A549 (cell line): ENCODE measurements at regions not wholly inside any gene's neighbourhood (a gene's known extent, or its start where the extent isn't known, plus 50 kb on each side); places are given as distances from the start of the nearest gene placed in this dataset.

ENCODE experiments used
- ATAC-seq, 2 experiments: fragments of 200-7000 bp in 1 of 2; fragments of >200 bp in 1 of 2; cut with Nextera tagmentation in 1 of 2; cut with Tn5 transposase in 1 of 2; 3 replicates each; pipeline versions ENCODE4 v1.8.0 to v1.9.1; 2018 to 2020; ENCODE audit warnings: mild to moderate bottlenecking in 1 of 2, moderate library complexity in 1 of 2
- CTCF ChIA-PET: fragments of 300-600 bp; sonication (Branson Sonifier 250); formaldehyde crosslinking; extraction: SDS; loops from one replicate; lab custom pipeline; 2021; ENCODE audit warnings: antibody characterized with exemption, inconsistent platforms; lab: Yijun Ruan, JAX
- POLR2A ChIA-PET: fragments of 350-600 bp; formaldehyde crosslinking; extraction: SDS; loops from one replicate; lab custom pipeline; 2021; ENCODE audit warnings: antibody characterized with exemption, inconsistent platforms; lab: Yijun Ruan, JAX
- DNase-seq, 2 experiments: peaks; one replicate each; pipeline versions ENCODE4 v3.0.0 to v3.0.0-alpha.2; 2011 to 2016; ENCODE audit warnings: low read depth in 1 of 2, low spot score in 1 of 2
- FAIRE-seq: peaks from 2 replicates; lab custom pipeline; 2011; peaks lifted over from hg19 to GRCh38; lab: Jason Lieb, UNC
- H3K27ac ChIP-seq, 2 experiments: fragments of >200 bp; sonication (Bioruptor Twin); formaldehyde crosslinking; 3 replicates each; pipeline ENCODE4 v1.5.1; 2016 to 2017
- H3K4me1 ChIP-seq: fragments of >200 bp; sonication (Bioruptor Twin); formaldehyde crosslinking; 3 replicates; pipeline ENCODE4 v1.6.1; 2016
- H3K4me2 ChIP-seq: fragments of >200 bp; sonication (Bioruptor Twin); formaldehyde crosslinking; 3 replicates; pipeline ENCODE4 v1.6.1; 2016
- H3K4me3 ChIP-seq: fragments of >200 bp; sonication (Bioruptor Twin); formaldehyde crosslinking; 3 replicates; pipeline ENCODE4 v1.5.1; 2016
- H3K9me3 ChIP-seq: fragments of >200 bp; sonication (Bioruptor Twin); formaldehyde crosslinking; 3 replicates; pipeline ENCODE4 v1.6.1; 2016
- CBX2 ChIP-seq: fragments of 200-600 bp; sonication (generic); IDR thresholded peaks from 2 replicates; pipeline ENCODE4 v1.6.1; 2016; ENCODE audit warnings: low read depth, mild to moderate bottlenecking, borderline replicate concordance
- CHD2 ChIP-seq: fragments of 150-350 bp; IDR thresholded peaks from 2 replicates; pipeline ENCODE4 v1.6.1; 2014; ENCODE audit warnings: low read length; ENCODE audit not compliant: partially characterized antibody
- CHD4 ChIP-seq: fragments of 200-600 bp; sonication (generic); IDR thresholded peaks from 2 replicates; pipeline ENCODE4 v1.6.1; 2016; ENCODE audit warnings: antibody characterized with exemption, mild to moderate bottlenecking, borderline replicate concordance
- CTCF ChIP-seq: fragments of >200 bp; sonication (Bioruptor Twin); formaldehyde crosslinking; IDR thresholded peaks from 3 replicates; pipeline ENCODE4 v1.5.1; 2016
- EHF ChIP-seq: fragments of 250-450 bp; sonication (Bioruptor Pico); IDR thresholded peaks from 2 replicates; pipeline ENCODE4 v1.5.0; 2020; ENCODE audit warnings: mild to moderate bottlenecking
- EHMT2 ChIP-seq: fragments of 200-600 bp; sonication (generic); IDR thresholded peaks from 2 replicates; pipeline ENCODE4 v1.6.1; 2016; ENCODE audit warnings: antibody characterized with exemption, low read depth, mild to moderate bottlenecking, moderate library complexity
- ELK1 ChIP-seq: fragments of 150-350 bp; IDR thresholded peaks from 2 replicates; pipeline ENCODE4 v1.6.1; 2014; ENCODE audit warnings: low read depth, mild to moderate bottlenecking, low read length
- ESRRA ChIP-seq: fragments of 150-350 bp; IDR thresholded peaks from 2 replicates; pipeline ENCODE4 v1.6.1; 2014; ENCODE audit warnings: mild to moderate bottlenecking, low read length, borderline replicate concordance
- FOSB ChIP-seq: fragments of 250-450 bp; sonication (Bioruptor Pico); IDR thresholded peaks from 2 replicates; pipeline ENCODE4 v1.5.0; 2020; ENCODE audit warnings: mild to moderate bottlenecking, moderate library complexity
- FOXS1 ChIP-seq: fragments of 250-450 bp; sonication (Bioruptor Pico); IDR thresholded peaks from 2 replicates; pipeline ENCODE4 v1.5.0; 2020; ENCODE audit warnings: mild to moderate bottlenecking, moderate library complexity
- HOXA7 ChIP-seq: fragments of 250-450 bp; sonication (Bioruptor Pico); IDR thresholded peaks from 2 replicates; pipeline ENCODE4 v1.5.0; 2020; ENCODE audit warnings: mild to moderate bottlenecking, moderate library complexity
- JUN ChIP-seq, 2 experiments: fragments of >200 bp; sonication (Bioruptor Twin); formaldehyde crosslinking; IDR thresholded peaks; 2 replicates in 1 of 2; 3 replicates in 1 of 2; pipeline ENCODE4 v1.6.1; 2016 to 2017
- JUNB ChIP-seq: fragments of >200 bp; sonication (Bioruptor Twin); formaldehyde crosslinking; IDR thresholded peaks from 2 replicates; pipeline ENCODE4 v1.6.1; 2016
- KDM5A ChIP-seq: fragments of 200-600 bp; sonication (generic); IDR thresholded peaks from 2 replicates; pipeline ENCODE4 v1.6.1; 2016; ENCODE audit warnings: antibody characterized with exemption, mild to moderate bottlenecking
- MAFK ChIP-seq: fragments of 450-650 bp; IDR thresholded peaks from 2 replicates; pipeline ENCODE4 v1.6.1; 2014; ENCODE audit not compliant: partially characterized antibody
- MAX ChIP-seq: IDR thresholded peaks from 2 replicates; pipeline ENCODE4 v1.6.1; 2012
- NFE2L2 ChIP-seq: fragments of 150-350 bp; conservative IDR thresholded peaks from 2 replicates; pipeline ENCODE4 v1.6.1; 2014; ENCODE audit warnings: low read length
- NR3C1 ChIP-seq: fragments of >200 bp; sonication (Bioruptor Twin); formaldehyde crosslinking; IDR thresholded peaks from 3 replicates; pipeline ENCODE4 v1.6.1; 2017
- POLR2A ChIP-seq: IDR thresholded peaks from 2 replicates; pipeline ENCODE4 v1.6.1; 2012; ENCODE audit warnings: mild to moderate bottlenecking, low read length
- POLR2AphosphoS2 ChIP-seq: conservative IDR thresholded peaks from 2 replicates; pipeline ENCODE4 v1.6.1; 2012; ENCODE audit warnings: low read length, improper control_type of control experiment, inconsistent platforms
- RAD21 ChIP-seq, 2 experiments: fragments of >200 bp in 1 of 2; sonication (Bioruptor Twin) in 1 of 2; formaldehyde crosslinking in 1 of 2; IDR thresholded peaks in 1 of 2; conservative IDR thresholded peaks in 1 of 2; 2 replicates in 1 of 2; 3 replicates in 1 of 2; pipeline ENCODE4 v1.6.1; 2012 to 2018; ENCODE audit warnings: inconsistent platforms in 1 of 2
- RFX5 ChIP-seq: fragments of 450-650 bp; IDR thresholded peaks from 2 replicates; pipeline ENCODE4 v1.7.1; 2014; ENCODE audit warnings: antibody characterized with exemption, mild to moderate bottlenecking, moderate library complexity
- RNF2 ChIP-seq: fragments of 200-600 bp; sonication (generic); IDR thresholded peaks from 2 replicates; pipeline ENCODE4 v1.6.1; 2016; ENCODE audit warnings: low read depth, mild to moderate bottlenecking, antibody characterized with exemption, moderate library complexity, borderline replicate concordance
- SREBF2 ChIP-seq: fragments of 450-650 bp; IDR thresholded peaks from 2 replicates; pipeline ENCODE4 v1.6.1; 2014; ENCODE audit warnings: mild to moderate bottlenecking, moderate library complexity
- ZFP36 ChIP-seq: fragments of 450-650 bp; IDR thresholded peaks from 2 replicates; pipeline ENCODE4 v1.6.1; 2014; ENCODE audit warnings: borderline replicate concordance; ENCODE audit not compliant: partially characterized antibody
- ZSCAN20 ChIP-seq: fragments of 250-450 bp; sonication (Bioruptor Pico); IDR thresholded peaks from 2 replicates; pipeline ENCODE4 v1.8.0; 2022; ENCODE audit warnings: mild to moderate bottlenecking, moderate library complexity
- WGBS: methylation state at CpG from one replicate; pipeline ENCODE4 v1.1.6; 2017; ENCODE audit errors: missing lambda C conversion rate; 5-methylcytosine and 5-hydroxymethylcytosine counted together
- TF ChIP-seq, protein P1 (sequence below): fragments of >200 bp; sonication (Bioruptor Twin); formaldehyde crosslinking; IDR thresholded peaks from 2 replicates; pipeline ENCODE4 v1.6.1; 2016
- TF ChIP-seq, protein P2 (sequence below): fragments of >200 bp; sonication (Bioruptor Twin); formaldehyde crosslinking; IDR thresholded peaks from 3 replicates; pipeline ENCODE4 v1.6.1; 2016
- TF ChIP-seq, protein P3 (sequence below): fragments of 450-650 bp; IDR thresholded peaks from 2 replicates; pipeline ENCODE4 v1.6.1; 2014; ENCODE audit warnings: antibody characterized with exemption
- TF ChIP-seq, protein P4 (sequence below): fragments of 250-450 bp; sonication (Bioruptor Pico); IDR thresholded peaks from 2 replicates; pipeline ENCODE4 v1.5.0; 2020; ENCODE audit warnings: low read depth, mild to moderate bottlenecking, moderate library complexity
- TF ChIP-seq, protein P5 (sequence below): IDR thresholded peaks from 2 replicates; pipeline ENCODE4 v1.6.1; 2012; ENCODE audit warnings: low read depth, borderline replicate concordance

- FAIRE-seq (no peak), DNase-seq (peak in 1 of 2 experiments; percentile 4), ATAC-seq (no peak)
- CTCF ChIA-PET: no interaction called here
- Histone ChIP-seq H3K9me3 (no peaks in the 10 kb centered on the region), H3K27ac (no peak overlapping the region), H3K4me3 (no peak overlapping the region), H3K4me1 (no peaks in the 10 kb centered on the region), H3K4me2 (no peak overlapping the region)
- POLR2A ChIA-PET: no interaction called here
- WGBS: 20% methylated on average over 1 of the region's 3 CpGs
- no peak for TF ChIP-seq ESRRA
- TF ChIP-seq NFE2L2: no peak
- no peak for TF ChIP-seq MAX
- no peak for TF ChIP-seq KDM5A
- TF ChIP-seq JUNB: no peak
- no peak for TF ChIP-seq CBX2
- TF ChIP-seq RAD21 (conservative IDR thresholded peaks at IDR 0.05 in 1 of 2, IDR thresholded peaks at IDR 0.05 in 1 of 2): no peak
- TF ChIP-seq EHF (CRISPR knock-in tag): no peak
- no peak for TF ChIP-seq FOSB (CRISPR knock-in tag)
- no peak for TF ChIP-seq ZFP36
- no peak for TF ChIP-seq CTCF
- no peak for TF ChIP-seq FOXS1 (CRISPR knock-in tag)
- TF ChIP-seq NR3C1: no peak
- TF ChIP-seq, protein P1, sequence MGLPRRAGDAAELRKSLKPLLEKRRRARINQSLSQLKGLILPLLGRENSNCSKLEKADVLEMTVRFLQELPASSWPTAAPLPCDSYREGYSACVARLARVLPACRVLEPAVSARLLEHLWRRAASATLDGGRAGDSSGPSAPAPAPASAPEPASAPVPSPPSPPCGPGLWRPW: no peak
- TF ChIP-seq ZSCAN20 (CRISPR knock-in tag): no peak
- no peak for TF ChIP-seq POLR2A
These were observed 97.0 kb upstream of the ANKRD10 start for GRCh38 chr13:111011899-111012298.

DNA sequence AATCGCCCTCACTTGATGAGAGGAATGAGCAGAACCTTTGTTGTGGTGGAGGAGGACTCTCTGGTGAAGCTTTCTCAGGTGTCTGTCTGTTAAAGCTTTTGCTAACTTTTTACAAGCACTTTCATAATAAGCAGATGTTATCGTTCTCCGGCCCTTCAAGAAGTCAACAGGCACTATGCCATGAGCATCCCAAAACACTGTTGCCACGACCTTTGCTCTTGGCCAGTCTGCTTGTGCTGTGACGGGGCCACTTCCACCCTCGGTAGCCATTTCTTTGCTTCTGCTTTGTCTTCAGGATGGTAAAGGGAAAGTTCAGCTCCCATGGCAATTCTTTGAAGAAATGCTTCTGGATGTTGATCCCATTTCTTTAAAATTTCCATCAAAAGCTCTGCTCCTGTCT lies 93.5 kb upstream of the ANKRD10 start:
- Histone ChIP-seq H3K27ac (no peak overlapping the region), H3K9me3 (no peaks in the 10 kb centered on the region), H3K4me2 (no peak overlapping the region), H3K4me3 (no peak overlapping the region), H3K4me1 (no peaks in the 10 kb centered on the region; the same call in 2 of the 3 replicates)
- FAIRE-seq (no peak), DNase-seq (no peak), ATAC-seq (no peak)
- TF ChIP-seq MAFK: no peak
- TF ChIP-seq RAD21 (conservative IDR thresholded peaks at IDR 0.05 in 1 of 2, IDR thresholded peaks at IDR 0.05 in 1 of 2): no peak
- TF ChIP-seq ZFP36: no peak
- TF ChIP-seq NFE2L2: no peak
- TF ChIP-seq SREBF2: no peak
- TF ChIP-seq, protein P2, sequence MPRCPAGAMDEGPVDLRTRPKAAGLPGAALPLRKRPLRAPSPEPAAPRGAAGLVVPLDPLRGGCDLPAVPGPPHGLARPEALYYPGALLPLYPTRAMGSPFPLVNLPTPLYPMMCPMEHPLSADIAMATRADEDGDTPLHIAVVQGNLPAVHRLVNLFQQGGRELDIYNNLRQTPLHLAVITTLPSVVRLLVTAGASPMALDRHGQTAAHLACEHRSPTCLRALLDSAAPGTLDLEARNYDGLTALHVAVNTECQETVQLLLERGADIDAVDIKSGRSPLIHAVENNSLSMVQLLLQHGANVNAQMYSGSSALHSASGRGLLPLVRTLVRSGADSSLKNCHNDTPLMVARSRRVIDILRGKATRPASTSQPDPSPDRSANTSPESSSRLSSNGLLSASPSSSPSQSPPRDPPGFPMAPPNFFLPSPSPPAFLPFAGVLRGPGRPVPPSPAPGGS: no peak
- TF ChIP-seq HOXA7 (CRISPR knock-in tag): no peak
- TF ChIP-seq JUN (IDR thresholded peaks at IDR 0.05): no peak
- no peak for TF ChIP-seq ELK1
- TF ChIP-seq, protein P3, sequence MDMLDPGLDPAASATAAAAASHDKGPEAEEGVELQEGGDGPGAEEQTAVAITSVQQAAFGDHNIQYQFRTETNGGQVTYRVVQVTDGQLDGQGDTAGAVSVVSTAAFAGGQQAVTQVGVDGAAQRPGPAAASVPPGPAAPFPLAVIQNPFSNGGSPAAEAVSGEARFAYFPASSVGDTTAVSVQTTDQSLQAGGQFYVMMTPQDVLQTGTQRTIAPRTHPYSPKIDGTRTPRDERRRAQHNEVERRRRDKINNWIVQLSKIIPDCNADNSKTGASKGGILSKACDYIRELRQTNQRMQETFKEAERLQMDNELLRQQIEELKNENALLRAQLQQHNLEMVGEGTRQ: no peak
- TF ChIP-seq KDM5A: no peak
- TF ChIP-seq POLR2AphosphoS2: no peak
- TF ChIP-seq, protein P4, sequence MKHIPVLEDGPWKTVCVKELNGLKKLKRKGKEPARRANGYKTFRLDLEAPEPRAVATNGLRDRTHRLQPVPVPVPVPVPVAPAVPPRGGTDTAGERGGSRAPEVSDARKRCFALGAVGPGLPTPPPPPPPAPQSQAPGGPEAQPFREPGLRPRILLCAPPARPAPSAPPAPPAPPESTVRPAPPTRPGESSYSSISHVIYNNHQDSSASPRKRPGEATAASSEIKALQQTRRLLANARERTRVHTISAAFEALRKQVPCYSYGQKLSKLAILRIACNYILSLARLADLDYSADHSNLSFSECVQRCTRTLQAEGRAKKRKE (CRISPR knock-in tag): no peak
- no peak for TF ChIP-seq RFX5
- TF ChIP-seq, protein P5, sequence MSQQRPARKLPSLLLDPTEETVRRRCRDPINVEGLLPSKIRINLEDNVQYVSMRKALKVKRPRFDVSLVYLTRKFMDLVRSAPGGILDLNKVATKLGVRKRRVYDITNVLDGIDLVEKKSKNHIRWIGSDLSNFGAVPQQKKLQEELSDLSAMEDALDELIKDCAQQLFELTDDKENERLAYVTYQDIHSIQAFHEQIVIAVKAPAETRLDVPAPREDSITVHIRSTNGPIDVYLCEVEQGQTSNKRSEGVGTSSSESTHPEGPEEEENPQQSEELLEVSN: no peak
- TF ChIP-seq CHD2: no peak
- no peak for TF ChIP-seq EHMT2
- TF ChIP-seq RNF2: no peak
- TF ChIP-seq CHD4: no peak
- ChIA-PET POLR2A (no interaction called here), CTCF (no interaction called here)
- whole genome bisulfite sequencing: 55% methylated on average over 6 of the region's 6 CpGs
